ENCODE measurements at regions not wholly inside any gene's neighbourhood (a gene's known extent, or its start where the extent isn't known, plus 50 kb on each side); places are given as distances from the start of the nearest gene placed in this dataset.

- BruUV-seq (replicated peaks): no TSS peak
- POLR2A ChIA-PET: no interaction called here
- Mint-ChIP-seq H3K9me3 (ENCODE audit: unreplicated experiment) (no peaks in the 10 kb centered on the region), H3K36me3 (ENCODE audit: insufficient read depth, unreplicated experiment) (peaks cover 6% of the 10 kb centered on the region), H3K27me3 (ENCODE audit: insufficient read depth, unreplicated experiment) (no peaks in the 10 kb centered on the region), H3K4me3 (ENCODE audit: unreplicated experiment) (no peak overlapping the region), H3K27ac (ENCODE audit: unreplicated experiment) (no peak overlapping the region), H3K4me1 (ENCODE audit: low read depth, unreplicated experiment) (peaks cover 12% of the 10 kb centered on the region)
- CTCF ChIA-PET: no interaction called here
- no peak for TF ChIP-seq CTCF (IDR thresholded peaks at IDR 0.05; ENCODE audit: insufficient read depth in 1 of 2, low read depth in 1 of 2, low read length in 1 of 2, severe bottlenecking in 1 of 2, unreplicated experiment in 1 of 2)
- H3K27me3 ChIP-seq (replicated peaks; ENCODE audit: control insufficient read depth, insufficient read depth, low read length): no peaks in the 10 kb centered on the region
- H3K4me1 ChIP-seq: peaks cover 17% of the 10 kb centered on the region
- H3K4me3 ChIP-seq (ENCODE audit: low read depth, low read length): no peak overlapping the region
- H3K9me3 ChIP-seq: no peaks in the 10 kb centered on the region
- no peaks in the 10 kb centered on the region for H3K36me3 ChIP-seq (ENCODE audit: control insufficient read depth, insufficient read depth, low read length)
- intact Hi-C loops (cut with micrococcal nuclease; ENCODE audit: unreplicated experiment): loop anchor here (2.0 kb wide), 1 partner anchor 26 kb away; no protein-coding TSS in a partner anchor
- DNase-seq: peak in 1 of 2 experiments; percentile 18
These were observed 318.3 kb upstream of the KLHL29 start for GRCh38 chr2:23066686-23067085.

- Mint-ChIP-seq H3K27ac (ENCODE audit: unreplicated experiment) (no peak overlapping the region), H3K4me1 (ENCODE audit: low read depth, unreplicated experiment) (peaks cover 12% of the 10 kb centered on the region)
- CTCF ChIA-PET: no interaction called here
These were observed 315.8 kb upstream of the KLHL29 start for GRCh38 chr2:23069156-23069555.

GRCh38 chr2:23069923-23070322 lies 315.1 kb upstream of the KLHL29 start:
- Mint-ChIP-seq H3K27me3 (ENCODE audit: insufficient read depth, unreplicated experiment) (no peaks in the 10 kb centered on the region), H3K9me3 (ENCODE audit: unreplicated experiment) (no peaks in the 10 kb centered on the region), H3K4me1 (ENCODE audit: low read depth, unreplicated experiment) (peaks cover 12% of the 10 kb centered on the region), H3K27ac (ENCODE audit: unreplicated experiment) (no peak overlapping the region), H3K36me3 (ENCODE audit: insufficient read depth, unreplicated experiment) (no peaks in the 10 kb centered on the region), H3K4me3 (ENCODE audit: unreplicated experiment) (no peak overlapping the region)
- Histone ChIP-seq H3K4me3 (ENCODE audit: low read depth, low read length) (no peak overlapping the region), H3K36me3 (ENCODE audit: control insufficient read depth, insufficient read depth, low read length) (no peaks in the 10 kb centered on the region), H3K4me1 (peaks cover 24% of the 10 kb centered on the region), H3K9me3 (no peaks in the 10 kb centered on the region), H3K27me3 (replicated peaks; ENCODE audit: control insufficient read depth, insufficient read depth, low read length) (no peaks in the 10 kb centered on the region)
- TF ChIP-seq CTCF (IDR thresholded peaks at IDR 0.05; ENCODE audit: insufficient read depth in 1 of 2, low read depth in 1 of 2, low read length in 1 of 2, severe bottlenecking in 1 of 2, unreplicated experiment in 1 of 2): no peak
- CTCF ChIA-PET: interaction anchor here (1.1 kb wide), 1 partner anchor 161 kb away, joined by 3 read pairs; no protein-coding TSS in a partner anchor
- no TSS peak for BruUV-seq (replicated peaks)
- POLR2A ChIA-PET: no interaction called here
- intact Hi-C loops (cut with micrococcal nuclease; ENCODE audit: unreplicated experiment): no loop called here
- DNase-seq: peak; percentile 55 to 61

More at GRCh38 chr2:23069156-23069555, 315.8 kb upstream of the KLHL29 start:
- POLR2A ChIA-PET: no interaction called here
- no peak for DNase-seq
- no peaks in the 10 kb centered on the region for H3K27me3 ChIP-seq (replicated peaks; ENCODE audit: control insufficient read depth, insufficient read depth, low read length)
- no peak overlapping the region for H3K4me3 ChIP-seq (ENCODE audit: low read depth, low read length)
- no peak for TF ChIP-seq CTCF (IDR thresholded peaks at IDR 0.05; ENCODE audit: insufficient read depth in 1 of 2, low read depth in 1 of 2, low read length in 1 of 2, severe bottlenecking in 1 of 2, unreplicated experiment in 1 of 2)
- H3K4me1 ChIP-seq: peaks cover 24% of the 10 kb centered on the region
- no peaks in the 10 kb centered on the region for H3K9me3 ChIP-seq
- intact Hi-C loops (cut with micrococcal nuclease; ENCODE audit: unreplicated experiment): no loop called here
- Mint-ChIP-seq H3K36me3 (ENCODE audit: insufficient read depth, unreplicated experiment) (peaks cover 4% of the 10 kb centered on the region), H3K9me3 (ENCODE audit: unreplicated experiment) (no peaks in the 10 kb centered on the region), H3K4me3 (ENCODE audit: unreplicated experiment) (no peak overlapping the region), H3K27me3 (ENCODE audit: insufficient read depth, unreplicated experiment) (no peaks in the 10 kb centered on the region)
- no peaks in the 10 kb centered on the region for H3K36me3 ChIP-seq (ENCODE audit: control insufficient read depth, insufficient read depth, low read length)
- BruUV-seq (replicated peaks): no TSS peak

Data from Caco-2 (cell line).